ENCODE measurements at regions not wholly inside any gene's neighbourhood (a gene's known extent, or its start where the extent isn't known, plus 50 kb on each side); places are given as distances from the start of the nearest gene placed in this dataset.

- no peaks in the 10 kb centered on the region for H3K36me3 ChIP-seq
- H3K9me3 ChIP-seq, result no peaks in the 10 kb centered on the region
- DNase-seq (ENCODE audit: extremely low spot score), result no peak
- H3K4me3 ChIP-seq, result no peak overlapping the region
- H3K27me3 ChIP-seq, result no peaks in the 10 kb centered on the region
- intact Hi-C loops (cut with DNase I), result no loop called here
- TF ChIP-seq CTCF (IDR thresholded peaks at IDR 0.05), result no peak
- TF ChIP-seq POLR2A (IDR thresholded peaks at IDR 0.05; ENCODE audit: low read depth), result no peak
- TF ChIP-seq EP300 (IDR thresholded peaks at IDR 0.05), result no peak
- TF ChIP-seq POLR2AphosphoS5 (IDR thresholded peaks at IDR 0.05), result no peak
- H3K4me1 ChIP-seq, result peaks cover 3 to 13% (median 8%) of the 10 kb centered on the region in 4 donors
- H3K27ac ChIP-seq (replicated peaks in 1 of 4), result no peak overlapping the region
- 90% methylated on average over 14 of the region's 14 CpGs for WGBS
Observed at GRCh38 chr2:2516386-2516785, 185.3 kb upstream of the MYT1L start.

- Histone ChIP-seq H3K4me3 (no peak overlapping the region), H3K36me3 (no peaks in the 10 kb centered on the region), H3K4me1 (no peaks in the 10 kb centered on the region), H3K27ac (replicated peaks in 1 of 4) (no peak overlapping the region), H3K27me3 (no peaks in the 10 kb centered on the region), H3K9me3 (no peaks in the 10 kb centered on the region)
- intact Hi-C loops (cut with DNase I), result no loop called here
- TF ChIP-seq POLR2A (IDR thresholded peaks at IDR 0.05; ENCODE audit: low read depth) (no peak), CTCF (IDR thresholded peaks at IDR 0.05) (no peak), POLR2AphosphoS5 (IDR thresholded peaks at IDR 0.05) (no peak), EP300 (IDR thresholded peaks at IDR 0.05) (no peak)
- DNase-seq (ENCODE audit: extremely low spot score), result no peak
- WGBS, result 85% methylated on average over 10 of the region's 10 CpGs
Observed at GRCh38 chr2:2512931-2513330, 181.9 kb upstream of the MYT1L start.

- no peak for DNase-seq (ENCODE audit: extremely low spot score)
- no peak overlapping the region for H3K4me3 ChIP-seq
- intact Hi-C loops (cut with DNase I), result no loop called here
- 85% methylated on average over 9 of the region's 20 CpGs for WGBS
- TF ChIP-seq CTCF (IDR thresholded peaks at IDR 0.05) (no peak), EP300 (IDR thresholded peaks at IDR 0.05) (no peak), POLR2AphosphoS5 (IDR thresholded peaks at IDR 0.05) (no peak), POLR2A (IDR thresholded peaks at IDR 0.05; ENCODE audit: low read depth) (no peak)
- peaks cover 0 to 7% (median 0%) of the 10 kb centered on the region in 4 donors for H3K9me3 ChIP-seq
- H3K36me3 ChIP-seq, result no peaks in the 10 kb centered on the region
- no peaks in the 10 kb centered on the region for H3K4me1 ChIP-seq
- no peak overlapping the region for H3K27ac ChIP-seq (replicated peaks in 1 of 4)
- H3K27me3 ChIP-seq, result no peaks in the 10 kb centered on the region
Observed at GRCh38 chr2:2507417-2507997, 176.4 kb upstream of the MYT1L start.

DNA sequence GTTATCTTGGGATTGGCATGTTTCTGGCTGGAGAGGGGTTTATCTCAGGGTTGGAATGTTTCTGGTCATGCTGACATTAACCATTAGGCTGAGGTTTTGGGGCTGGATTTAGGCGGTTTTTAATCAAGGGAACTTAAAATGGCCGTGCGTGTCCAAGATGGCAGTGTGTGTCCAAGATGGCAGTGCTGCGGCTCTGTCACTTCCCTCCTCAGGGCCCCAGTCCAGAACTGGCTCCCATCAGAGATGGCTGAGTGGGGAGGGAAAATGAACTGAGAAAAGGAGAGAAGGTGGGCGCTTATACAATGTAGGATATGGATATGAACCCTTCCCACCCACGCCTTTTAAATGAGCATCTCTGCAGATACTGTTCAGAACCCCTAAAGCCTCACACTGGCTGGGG, 175.5 kb upstream of the MYT1L start:
- intact Hi-C loops (cut with DNase I), result no loop called here
- Histone ChIP-seq H3K27me3 (no peaks in the 10 kb centered on the region), H3K4me1 (no peaks in the 10 kb centered on the region), H3K4me3 (no peak overlapping the region), H3K27ac (replicated peaks in 1 of 4) (no peak overlapping the region), H3K9me3 (peaks cover 0 to 7% (median 0%) of the 10 kb centered on the region in 4 donors), H3K36me3 (no peaks in the 10 kb centered on the region)
- TF ChIP-seq POLR2A (IDR thresholded peaks at IDR 0.05; ENCODE audit: low read depth) (no peak), CTCF (IDR thresholded peaks at IDR 0.05) (no peak), EP300 (IDR thresholded peaks at IDR 0.05) (no peak), POLR2AphosphoS5 (IDR thresholded peaks at IDR 0.05) (no peak)
- whole genome bisulfite sequencing, result 90% methylated on average over 6 of the region's 6 CpGs
- DNase-seq (ENCODE audit: extremely low spot score), result no peak

- H3K4me3 ChIP-seq, result no peak overlapping the region
- H3K9me3 ChIP-seq, result peaks cover 0 to 7% (median 0%) of the 10 kb centered on the region in 4 donors
- TF ChIP-seq POLR2A (IDR thresholded peaks at IDR 0.05; ENCODE audit: low read depth), result no peak
- no peak for TF ChIP-seq EP300 (IDR thresholded peaks at IDR 0.05)
- no peak for TF ChIP-seq POLR2AphosphoS5 (IDR thresholded peaks at IDR 0.05)
- TF ChIP-seq CTCF (IDR thresholded peaks at IDR 0.05), result no peak
- H3K36me3 ChIP-seq, result no peaks in the 10 kb centered on the region
- no peaks in the 10 kb centered on the region for H3K27me3 ChIP-seq
- DNase-seq (ENCODE audit: extremely low spot score), result no peak
- no peaks in the 10 kb centered on the region for H3K4me1 ChIP-seq
- intact Hi-C loops (cut with DNase I), result no loop called here
- 90% methylated on average over 4 of the region's 4 CpGs for WGBS
- H3K27ac ChIP-seq (replicated peaks in 1 of 4), result no peak overlapping the region
Observed at GRCh38 chr2:2505604-2506003, 174.5 kb upstream of the MYT1L start.
